GM18498 (cell line): ENCODE measurements at regions not wholly inside any gene's neighbourhood (a gene's known extent, or its start where the extent isn't known, plus 50 kb on each side); places are given as distances from the start of the nearest gene placed in this dataset.

ENCODE experiments used
- ATAC-seq: cut with Tn5 transposase; IDR thresholded peaks from one replicate; pipeline ENCODE4 v1.9.1; 2021; ENCODE audit warnings: mild to moderate bottlenecking, moderate library complexity; ENCODE audit not compliant: unreplicated experiment

GRCh38 chr13:75231235-75231634 lies 250.7 kb downstream of the TBC1D4 start:
- ATAC-seq, result no peak

- ATAC-seq, result no peak
These were observed 255.1 kb downstream of the TBC1D4 start for GRCh38 chr13:75226733-75227435.

- no peak for ATAC-seq
These were observed 255.9 kb downstream of the TBC1D4 start for GRCh38 chr13:75226092-75226491.

GRCh38 chr13:75225288-75226032 lies 256.5 kb downstream of the TBC1D4 start:
- no peak for ATAC-seq

GRCh38 chr13:75224053-75224742 lies 257.8 kb downstream of the TBC1D4 start:
- ATAC-seq, result no peak

GRCh38 chr13:75222031-75222430 lies 259.9 kb downstream of the TBC1D4 start:
- ATAC-seq, result no peak

GRCh38 chr13:75220861-75221260 lies 261.1 kb downstream of the TBC1D4 start:
- no peak for ATAC-seq

GRCh38 chr13:75220238-75220542 lies 261.8 kb downstream of the TBC1D4 start:
- no peak for ATAC-seq

- ATAC-seq, result peak; percentile 97
These were observed 262.3 kb downstream of the TBC1D4 start for GRCh38 chr13:75219479-75220237.

- peak; percentile 43 for ATAC-seq
These were observed 264.0 kb downstream of the TBC1D4 start for GRCh38 chr13:75217949-75218348.

- no peak for ATAC-seq
These were observed 265.9 kb downstream of the TBC1D4 start for GRCh38 chr13:75216038-75216437.

GRCh38 chr13:75214846-75215245 lies 267.1 kb downstream of the TBC1D4 start:
- ATAC-seq, result no peak

GRCh38 chr13:75202981-75203380 lies 279.0 kb downstream of the TBC1D4 start:
- ATAC-seq, result no peak

GRCh38 chr13:75197803-75198202 lies 284.2 kb downstream of the TBC1D4 start:
- ATAC-seq, result no peak

GRCh38 chr13:75196147-75196837 lies 285.7 kb downstream of the TBC1D4 start:
- ATAC-seq, result no peak

GRCh38 chr13:75195495-75196146 lies 286.3 kb downstream of the TBC1D4 start:
- no peak for ATAC-seq

GRCh38 chr13:75194717-75195462 lies 287.1 kb downstream of the TBC1D4 start:
- ATAC-seq, result no peak

GRCh38 chr13:75186379-75186778 lies 295.6 kb downstream of the TBC1D4 start:
- no peak for ATAC-seq

- no peak for ATAC-seq
These were observed 300.1 kb downstream of the TBC1D4 start for GRCh38 chr13:75181906-75182305.
